ENCODE measurements at regions not wholly inside any gene's neighbourhood (a gene's known extent, or its start where the extent isn't known, plus 50 kb on each side); places are given as distances from the start of the nearest gene placed in this dataset.

DNA sequence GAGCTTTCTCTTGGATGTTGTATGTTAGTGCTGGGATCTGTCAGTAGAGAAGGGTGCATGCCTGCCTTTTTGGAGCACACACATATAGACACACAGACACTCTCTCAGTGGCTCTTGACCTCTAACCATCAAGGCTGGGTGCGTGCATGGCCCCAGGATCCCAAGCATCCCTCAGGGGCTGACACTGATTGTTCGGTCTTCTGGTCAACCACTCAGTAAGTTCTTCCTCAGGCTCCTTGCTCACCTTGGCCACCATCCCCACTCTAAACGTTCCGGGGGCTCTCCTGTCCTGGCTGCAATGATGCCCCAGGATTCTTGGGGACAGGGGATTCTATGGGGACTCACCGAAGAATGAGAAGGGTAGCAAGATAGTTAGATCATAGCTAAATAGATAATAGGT is 179.6 kb downstream of the SHOX start:
- WGBS, 2 donors = 71 to 81% methylated on average over 5 of the region's 5 CpGs
- TF ChIP-seq, protein P1, sequence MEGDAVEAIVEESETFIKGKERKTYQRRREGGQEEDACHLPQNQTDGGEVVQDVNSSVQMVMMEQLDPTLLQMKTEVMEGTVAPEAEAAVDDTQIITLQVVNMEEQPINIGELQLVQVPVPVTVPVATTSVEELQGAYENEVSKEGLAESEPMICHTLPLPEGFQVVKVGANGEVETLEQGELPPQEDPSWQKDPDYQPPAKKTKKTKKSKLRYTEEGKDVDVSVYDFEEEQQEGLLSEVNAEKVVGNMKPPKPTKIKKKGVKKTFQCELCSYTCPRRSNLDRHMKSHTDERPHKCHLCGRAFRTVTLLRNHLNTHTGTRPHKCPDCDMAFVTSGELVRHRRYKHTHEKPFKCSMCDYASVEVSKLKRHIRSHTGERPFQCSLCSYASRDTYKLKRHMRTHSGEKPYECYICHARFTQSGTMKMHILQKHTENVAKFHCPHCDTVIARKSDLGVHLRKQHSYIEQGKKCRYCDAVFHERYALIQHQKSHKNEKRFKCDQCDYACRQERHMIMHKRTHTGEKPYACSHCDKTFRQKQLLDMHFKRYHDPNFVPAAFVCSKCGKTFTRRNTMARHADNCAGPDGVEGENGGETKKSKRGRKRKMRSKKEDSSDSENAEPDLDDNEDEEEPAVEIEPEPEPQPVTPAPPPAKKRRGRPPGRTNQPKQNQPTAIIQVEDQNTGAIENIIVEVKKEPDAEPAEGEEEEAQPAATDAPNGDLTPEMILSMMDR (IDR thresholded peaks at IDR 0.05) = no peak

DNA sequence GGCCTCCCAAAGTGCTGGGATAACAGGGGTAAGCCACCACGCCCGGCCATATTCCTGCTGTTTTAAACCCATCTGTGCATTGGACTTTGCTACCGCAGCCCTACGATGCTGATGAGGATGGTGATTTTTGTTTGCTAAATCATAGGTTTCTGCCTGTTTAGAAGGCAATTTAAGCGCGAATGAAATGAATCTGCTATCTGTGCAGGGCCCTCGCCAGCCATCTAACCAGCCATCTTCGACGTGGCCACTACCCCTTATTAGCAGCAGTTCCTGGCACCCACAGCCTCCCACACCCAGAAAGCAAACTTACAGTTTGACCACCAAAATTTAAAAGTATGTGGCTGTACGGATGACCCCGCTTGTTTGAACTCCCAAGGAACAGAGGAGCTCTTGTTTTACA is 178.5 kb downstream of the SHOX start:
- ATAC-seq (no peak), FAIRE-seq (no peak)

More for the DNA sequence above, 179.6 kb downstream of the SHOX start:
- no peak for ATAC-seq
- Histone ChIP-seq H3K9me3 (no peaks in the 10 kb centered on the region), H3K36me3 (no peaks in the 10 kb centered on the region), H3K4me1 (no peaks in the 10 kb centered on the region), H3K4me3 (no peak overlapping the region), H3K27ac (no peak overlapping the region), H3K27me3 (no peaks in the 10 kb centered on the region)
- no peak for FAIRE-seq
- intact Hi-C loops (cut with DNase I) = no loop called here
- DNase-seq = no peak

DNA sequence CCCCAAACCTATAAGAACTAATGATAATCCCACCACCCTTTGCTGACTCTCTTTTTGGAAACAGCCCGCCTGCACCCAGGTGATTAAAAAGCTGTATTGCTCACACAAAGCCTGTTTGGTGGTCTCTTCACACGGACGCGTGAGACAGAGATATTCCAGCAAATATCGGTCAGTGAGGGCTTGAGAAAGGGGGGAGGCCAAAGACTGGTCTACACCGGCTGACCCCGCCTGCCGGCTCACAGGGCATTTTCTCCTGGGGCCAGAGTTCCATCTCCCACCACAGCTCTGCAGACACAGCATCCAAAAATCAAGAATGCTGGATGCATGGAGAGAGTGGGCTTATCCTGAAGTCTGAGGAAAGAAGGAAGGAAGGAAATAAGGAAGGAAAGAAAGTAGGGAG is 176.0 kb downstream of the SHOX start:
- Histone ChIP-seq H3K36me3 (no peaks in the 10 kb centered on the region), H3K4me3 (no peak overlapping the region), H3K9me3 (no peaks in the 10 kb centered on the region), H3K27me3 (no peaks in the 10 kb centered on the region), H3K27ac (no peak overlapping the region), H3K4me1 (no peaks in the 10 kb centered on the region)
- TF ChIP-seq, protein P1 (IDR thresholded peaks at IDR 0.05) = no peak
- ATAC-seq (no peak), DNase-seq (no peak), FAIRE-seq (no peak)
- 81 to 91% methylated on average over 8 of the region's 8 CpGs for WGBS, 2 donors
- intact Hi-C loops (cut with DNase I) = no loop called here

More for the DNA sequence above, 178.5 kb downstream of the SHOX start:
- Histone ChIP-seq H3K27ac (no peak overlapping the region), H3K9me3 (no peaks in the 10 kb centered on the region), H3K4me1 (no peaks in the 10 kb centered on the region), H3K36me3 (no peaks in the 10 kb centered on the region), H3K4me3 (no peak overlapping the region), H3K27me3 (no peaks in the 10 kb centered on the region)
- intact Hi-C loops (cut with DNase I) = no loop called here
- no peak for DNase-seq
- WGBS, 2 donors = 74 to 83% methylated on average over 11 of the region's 11 CpGs
- TF ChIP-seq, protein P1 (IDR thresholded peaks at IDR 0.05) = no peak

DNA sequence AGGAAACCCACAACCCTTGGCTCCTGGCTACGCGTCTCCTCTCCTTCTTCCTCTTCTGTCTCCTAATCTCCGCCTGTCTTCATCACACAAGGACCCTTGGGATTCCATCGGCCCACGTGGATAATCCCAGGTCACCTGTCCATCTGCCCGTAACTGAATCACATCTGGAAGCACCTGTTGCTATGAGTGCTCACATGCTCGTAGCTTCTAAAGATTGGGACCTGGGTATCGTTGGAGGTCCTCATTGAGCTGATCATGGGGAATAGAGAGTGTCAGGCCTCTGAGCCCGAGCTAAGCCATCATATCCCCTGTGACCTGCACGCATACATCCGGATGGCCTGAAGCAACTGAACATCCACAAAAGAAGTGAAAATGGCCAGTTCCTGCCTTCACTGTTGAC is 175.4 kb downstream of the SHOX start:
- no peaks in the 10 kb centered on the region for H3K27me3 ChIP-seq
- intact Hi-C loops (cut with DNase I) = no loop called here
- FAIRE-seq (no peak), ATAC-seq (no peak), DNase-seq (no peak)
- H3K4me3 ChIP-seq = no peak overlapping the region
- 68 to 76% methylated on average over 11 of the region's 11 CpGs for WGBS, 2 donors
- H3K27ac ChIP-seq = no peak overlapping the region
- TF ChIP-seq, protein P1 (IDR thresholded peaks at IDR 0.05) = no peak
- no peaks in the 10 kb centered on the region for H3K9me3 ChIP-seq
- no peaks in the 10 kb centered on the region for H3K36me3 ChIP-seq
- no peaks in the 10 kb centered on the region for H3K4me1 ChIP-seq

DNA sequence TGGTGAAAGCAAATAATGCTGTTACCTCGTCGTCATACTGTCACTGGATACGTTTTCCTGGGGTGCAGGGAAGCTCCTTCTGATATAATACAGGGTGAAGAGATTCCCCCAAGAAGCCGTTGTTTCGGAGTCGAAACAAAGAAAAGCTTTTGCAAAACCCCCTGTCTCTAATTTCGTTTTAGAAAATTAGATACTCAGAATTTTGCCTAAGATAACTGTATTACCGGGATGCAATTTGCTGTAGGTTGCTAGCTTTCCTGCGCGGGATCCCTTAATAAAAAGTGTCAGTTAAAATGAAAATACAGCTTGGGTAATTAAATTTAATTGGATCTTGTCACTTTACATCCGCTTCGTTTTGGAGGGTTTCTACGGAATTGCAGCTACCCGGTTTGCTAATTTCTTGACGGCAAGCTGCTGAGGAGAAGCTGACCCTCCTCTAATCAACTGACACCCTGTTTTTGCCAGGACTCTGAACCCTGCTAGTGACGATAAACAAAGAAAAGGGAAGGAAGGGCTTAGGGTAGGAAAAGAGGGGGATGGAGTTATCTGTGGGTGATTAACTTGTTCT is 174.6 kb downstream of the SHOX start:
- no peaks in the 10 kb centered on the region for H3K36me3 ChIP-seq
- intact Hi-C loops (cut with DNase I) = no loop called here
- H3K27me3 ChIP-seq = no peaks in the 10 kb centered on the region
- TF ChIP-seq, protein P1 (IDR thresholded peaks at IDR 0.05) = no peak
- no peak for DNase-seq
- no peaks in the 10 kb centered on the region for H3K9me3 ChIP-seq
- ATAC-seq = no peak
- H3K4me1 ChIP-seq = no peaks in the 10 kb centered on the region
- no peak for FAIRE-seq
- no peak overlapping the region for H3K27ac ChIP-seq
- H3K4me3 ChIP-seq = no peak overlapping the region
- WGBS, 2 donors = 27 to 41% methylated on average over 16 of the region's 16 CpGs
